Endothelial cell of umbilical vein (primary cell): ENCODE measurements at regions not wholly inside any gene's neighbourhood (a gene's known extent, or its start where the extent isn't known, plus 50 kb on each side); places are given as distances from the start of the nearest gene placed in this dataset.

ENCODE experiments used
- BruUV-seq: library from RNA; stranded (reverse); fragments of 400-500 nt; replicated peaks from 2 replicates; lab custom pipeline; 2021; lab: Mats Ljungman, UMichigan
- CTCF ChIA-PET: fragments of 300-600, 350-600 bp; sonication (Branson Sonifier 250); formaldehyde crosslinking; loops from one replicate; lab custom pipeline; 2021; ENCODE audit warnings: antibody characterized with exemption, inconsistent platforms; lab: Charles Lee
- POLR2A ChIA-PET: fragments of 300-600, 350-600 bp; sonication (Branson Sonifier 250); formaldehyde crosslinking; loops from one replicate; lab custom pipeline; 2021; ENCODE audit warnings: antibody characterized with exemption, inconsistent platforms; lab: Charles Lee
- DNase-seq: peaks from one replicate; pipeline ENCODE4 v3.0.0-alpha.2; 2011; ENCODE audit warnings: low read depth, low spot score
- FAIRE-seq: peaks from 2 replicates; lab custom pipeline; 2011; peaks lifted over from hg19 to GRCh38; lab: Jason Lieb, UNC
- H2AFZ ChIP-seq: 2 replicates; pipeline ENCODE4 v1.6.0; 2012; ENCODE audit warnings: low read depth, low read length, control low read depth, inconsistent platforms
- H3K27ac ChIP-seq: 2 replicates; pipeline ENCODE4 v1.5.1; 2011; ENCODE audit warnings: low read depth, mild to moderate bottlenecking, control low read depth, low read length, moderate library complexity; ENCODE audit not compliant: insufficient read depth
- H3K27me3 ChIP-seq, 2 experiments: 2 replicates each; pipeline versions ENCODE4 v1.6.0 to v1.6.1; 2011; ENCODE audit warnings: low read length in 2 of 2, mixed read lengths in 1 of 2; ENCODE audit not compliant: control insufficient read depth in 2 of 2, insufficient read depth in 2 of 2
- H3K36me3 ChIP-seq, 2 experiments: 2 replicates in 1 of 2; 3 replicates in 1 of 2; pipeline ENCODE4 v1.5.1; 2011; ENCODE audit warnings: low read length in 2 of 2, mild to moderate bottlenecking in 1 of 2, moderate library complexity in 1 of 2; ENCODE audit not compliant: control insufficient read depth in 2 of 2, insufficient read depth in 2 of 2; ENCODE audit errors: extremely low read depth in 1 of 2
- H3K4me1 ChIP-seq: 3 replicates; pipeline ENCODE4 v1.5.1; 2011; ENCODE audit warnings: mild to moderate bottlenecking, low read length; ENCODE audit not compliant: control insufficient read depth, insufficient read depth; ENCODE audit errors: extremely low read depth
- H3K4me2 ChIP-seq: 2 replicates; pipeline ENCODE4 v1.6.1; 2011; ENCODE audit warnings: low read length, control low read depth, mixed read lengths; ENCODE audit not compliant: insufficient read depth
- H3K4me3 ChIP-seq, 3 experiments: fragments of 200-600 bp in 1 of 3; sonication (generic), shearing (Covaris generic) in 1 of 3; replicated peaks in 1 of 3; 2 replicates each; pipeline ENCODE4 v1.5.1; 2011 to 2016; ENCODE audit warnings: control low read depth in 3 of 3, low read length in 3 of 3, mild to moderate bottlenecking in 2 of 3, inconsistent platforms in 1 of 3, low read depth in 1 of 3, moderate library complexity in 1 of 3; ENCODE audit not compliant: insufficient read depth in 1 of 3
- H3K79me2 ChIP-seq: 2 replicates; pipeline ENCODE4 v1.6.0; 2012; ENCODE audit warnings: low read length, inconsistent platforms; ENCODE audit not compliant: control insufficient read depth, insufficient read depth
- H3K9ac ChIP-seq: replicated peaks from 2 replicates; pipeline ENCODE3; 2011; ENCODE audit warnings: low read length, control low read depth; ENCODE audit not compliant: insufficient read depth; ENCODE audit errors: extremely low read depth
- H3K9me1 ChIP-seq: replicated peaks from 3 replicates; pipeline ENCODE4 v1.6.0; 2011; ENCODE audit warnings: mild to moderate bottlenecking, low read length; ENCODE audit not compliant: control insufficient read depth, insufficient read depth; ENCODE audit errors: extremely low read depth
- H3K9me3 ChIP-seq: replicated peaks from 2 replicates; pipeline ENCODE4 v1.5.1; 2012; ENCODE audit warnings: low read length, inconsistent platforms; ENCODE audit not compliant: control insufficient read depth, insufficient read depth
- H4K20me1 ChIP-seq: replicated peaks from 2 replicates; pipeline ENCODE3; 2011; ENCODE audit warnings: mild to moderate bottlenecking, low read length; ENCODE audit not compliant: control insufficient read depth, insufficient read depth; ENCODE audit errors: extremely low read depth
- EZH2 ChIP-seq: IDR thresholded peaks from 2 replicates; pipeline ENCODE4 v1.6.1; 2012; ENCODE audit warnings: borderline replicate concordance, low read depth, mild to moderate bottlenecking, moderate library complexity, low read length, inconsistent platforms; ENCODE audit not compliant: severe bottlenecking
- FOS ChIP-seq: IDR thresholded peaks from 2 replicates; pipeline ENCODE4 v1.6.1; 2011; ENCODE audit warnings: mild to moderate bottlenecking, low read length, moderate library complexity, borderline replicate concordance; ENCODE audit not compliant: insufficient read depth
- GATA2 ChIP-seq: IDR thresholded peaks from 2 replicates; pipeline ENCODE4 v1.7.0; 2011; ENCODE audit warnings: low read depth, mild to moderate bottlenecking, moderate library complexity, mixed read lengths, low read length; ENCODE audit not compliant: insufficient read length, insufficient read depth
- JUN ChIP-seq: IDR thresholded peaks from 2 replicates; pipeline ENCODE4 v1.6.1; 2011; ENCODE audit warnings: borderline replicate concordance, low read depth; ENCODE audit not compliant: insufficient read length, insufficient read depth
- MAX ChIP-seq: IDR thresholded peaks from 2 replicates; pipeline ENCODE4 v1.6.1; 2011; ENCODE audit not compliant: insufficient read depth, insufficient read length
- MYC ChIP-seq: IDR thresholded peaks from one replicate; pipeline ENCODE4 v1.6.1; 2011; ENCODE audit warnings: mild to moderate bottlenecking, low read depth, low read length
- POLR2A ChIP-seq: IDR thresholded peaks from 2 replicates; pipeline ENCODE4 v1.6.1; 2012; ENCODE audit warnings: low read depth, mild to moderate bottlenecking, control low read depth, low read length
- POLR2AphosphoS5 ChIP-seq: IDR thresholded peaks from 2 replicates; pipeline ENCODE4 v1.6.1; 2012; ENCODE audit warnings: low read depth, mild to moderate bottlenecking, control low read depth, low read length, moderate library complexity; ENCODE audit not compliant: insufficient read depth
- dilution Hi-C: fragments of 300-500 bp; cut with MboI; formaldehyde crosslinking; loops from one replicate; pipeline ENCODE4 v1.15.0; 2019; ENCODE audit warnings: low sequenced_read_pairs; ENCODE audit not compliant: extremely low pct_ligation_motif_present
- intact Hi-C: fragments of 100-400 bp; cut with micrococcal nuclease; formaldehyde crosslinking; loops from one replicate; pipeline ENCODE4 v1.10.0; 2022

DNA sequence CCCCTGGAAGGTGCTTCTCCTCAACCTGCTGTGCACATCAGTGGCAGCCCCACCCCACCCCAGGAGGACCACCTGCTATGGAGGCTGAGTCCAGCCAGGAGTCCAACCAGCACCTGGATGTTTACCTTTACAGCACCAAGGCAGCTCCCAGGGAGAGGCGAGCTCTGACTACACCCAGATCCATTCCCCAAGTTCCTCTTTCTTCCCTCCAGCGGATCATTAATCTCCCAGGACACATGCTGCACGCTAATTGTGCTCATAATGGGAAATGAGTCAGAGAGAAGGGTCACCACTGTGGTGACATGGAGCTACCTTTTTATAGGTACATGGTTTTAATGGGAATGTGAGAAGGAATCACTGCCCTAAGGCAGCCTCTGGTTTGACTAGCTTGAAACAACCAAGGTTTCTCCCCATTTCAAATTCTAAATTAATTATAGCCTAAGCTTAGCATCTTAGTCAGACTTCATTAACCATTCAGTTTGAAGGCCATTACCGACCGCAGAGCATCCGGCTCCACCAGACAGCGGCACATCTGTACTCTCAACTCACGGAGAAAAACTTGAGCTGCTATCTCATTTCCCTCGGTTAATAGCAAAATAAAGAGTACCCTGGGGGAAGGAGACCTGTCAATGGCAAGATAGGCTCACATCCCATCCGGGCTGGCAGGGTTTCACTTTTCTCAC lies 173.1 kb upstream of the GALNT2 start:
- BruUV-seq: no TSS peak
- POLR2A ChIA-PET: no interaction called here
- H3K9me3 ChIP-seq: no peaks in the 10 kb centered on the region
- FAIRE-seq (no peak), DNase-seq (no peak)
- no peak overlapping the region for H2AFZ ChIP-seq
- H3K9me1 ChIP-seq: no peaks in the 10 kb centered on the region
- TF ChIP-seq GATA2: no peak
- TF ChIP-seq POLR2AphosphoS5: no peak
- TF ChIP-seq EZH2: no peak
- TF ChIP-seq MYC: no peak
- no peak for TF ChIP-seq FOS
- no peak for TF ChIP-seq JUN
- TF ChIP-seq POLR2A: no peak
- TF ChIP-seq MAX: no peak
- no peaks in the 10 kb centered on the region for H3K4me1 ChIP-seq
- intact Hi-C loops: loop anchor here (10.0 kb wide), 1 partner anchor 421 kb away; no protein-coding TSS in a partner anchor
- no peaks in the 10 kb centered on the region for H3K79me2 ChIP-seq
- no peak overlapping the region for H3K27ac ChIP-seq
- no peak overlapping the region for H3K9ac ChIP-seq
- no peak overlapping the region for H3K4me3 ChIP-seq
- dilution Hi-C loops: no loop called here
- no peaks in the 10 kb centered on the region for H3K36me3 ChIP-seq
- no peaks in the 10 kb centered on the region for H4K20me1 ChIP-seq
- CTCF ChIA-PET: interaction anchor here (1.0 to 1.2 kb wide), 2 partner anchors 7 to 322 kb away, joined by 3 read pairs; no protein-coding TSS in a partner anchor
- H3K27me3 ChIP-seq: no peaks in the 10 kb centered on the region
- H3K4me2 ChIP-seq: no peak overlapping the region
